GM18511 (cell line): ENCODE measurements at regions not wholly inside any gene's neighbourhood (a gene's known extent, or its start where the extent isn't known, plus 50 kb on each side); places are given as distances from the start of the nearest gene placed in this dataset.
A peak's percentile ranks its signal among the peaks of the same experiment; 100 is the strongest.
"Not testable (repeated sequence)": the region's sequence is repeated elsewhere in the genome, so short reads cannot be mapped to it uniquely, and the experiment has no call there.

Source experiments
- ATAC-seq: cut with Tn5 transposase; IDR thresholded peaks from one replicate; pipeline ENCODE4 v1.9.1; 2021; ENCODE audit warnings: mild to moderate bottlenecking, moderate library complexity; ENCODE audit not compliant: unreplicated experiment

GRCh38 chr9:117649126-117649525 lies 55.1 kb upstream of the TLR4 start:
- no peak for ATAC-seq

- peak; percentile 15 for ATAC-seq
These were observed 59.1 kb upstream of the TLR4 start for GRCh38 chr9:117644932-117645636.

- ATAC-seq: peak; percentile 87
These were observed 59.9 kb upstream of the TLR4 start for GRCh38 chr9:117644133-117644931.

- ATAC-seq: no peak
These were observed 60.9 kb upstream of the TLR4 start for GRCh38 chr9:117643288-117643654.

GRCh38 chr9:117642571-117643287 lies 61.5 kb upstream of the TLR4 start:
- not testable (repeated sequence) for ATAC-seq

- no peak for ATAC-seq
These were observed 67.5 kb upstream of the TLR4 start for GRCh38 chr9:117636681-117637080.

GRCh38 chr9:117625154-117625553 lies 79.0 kb upstream of the TLR4 start:
- ATAC-seq: no peak

GRCh38 chr9:117624106-117624505 lies 80.1 kb upstream of the TLR4 start:
- ATAC-seq: no peak

GRCh38 chr9:117622347-117622746 lies 81.9 kb upstream of the TLR4 start:
- no peak for ATAC-seq

GRCh38 chr9:117616431-117616831 lies 87.8 kb upstream of the TLR4 start:
- ATAC-seq: no peak

- no peak for ATAC-seq
These were observed 91.9 kb upstream of the TLR4 start for GRCh38 chr9:117612317-117612716.

- ATAC-seq: no peak
These were observed 106.2 kb upstream of the TLR4 start for GRCh38 chr9:117597977-117598376.

GRCh38 chr9:117596678-117597077 lies 107.5 kb upstream of the TLR4 start:
- no peak for ATAC-seq

GRCh38 chr9:117595650-117596049 lies 108.6 kb upstream of the TLR4 start:
- ATAC-seq: no peak

GRCh38 chr9:117587263-117587662 lies 116.9 kb upstream of the TLR4 start:
- ATAC-seq: no peak

- no peak for ATAC-seq
These were observed 130.1 kb upstream of the TLR4 start for GRCh38 chr9:117574099-117574498.

- ATAC-seq: no peak
These were observed 139.4 kb upstream of the TLR4 start for GRCh38 chr9:117564839-117565238.

GRCh38 chr9:117561761-117562160 lies 142.4 kb upstream of the TLR4 start:
- no peak for ATAC-seq

- ATAC-seq: peak; percentile 94
These were observed 141.2 kb upstream of the ASTN2 start for GRCh38 chr9:117555964-117556629.

- ATAC-seq: no peak
These were observed 138.0 kb upstream of the ASTN2 start for GRCh38 chr9:117552811-117553210.

GRCh38 chr9:117551171-117551570 lies 136.3 kb upstream of the ASTN2 start:
- no peak for ATAC-seq
